Pancreas (tissue), 10 donors: ENCODE measurements at regions not wholly inside any gene's neighbourhood (a gene's known extent, or its start where the extent isn't known, plus 50 kb on each side); places are given as distances from the start of the nearest gene placed in this dataset.

Experiments
- ATAC-seq, 4 donors: fragments of 200-7000 bp; cut with Tn5 transposase; one replicate each; pipeline versions ENCODE4 v1.8.0 to v1.9.1; 2020; ENCODE audit warnings: mild to moderate bottlenecking in 4 of 4, moderate library complexity in 4 of 4
- DNase-seq, 6 donors: peaks; one replicate each; pipeline ENCODE4 v3.0.0-alpha.2; 2020
- FAIRE-seq: peaks from 2 replicates; lab custom pipeline; 2012; peaks lifted over from hg19 to GRCh38; lab: Jason Lieb, UNC
- H3K27ac ChIP-seq, 4 donors: fragments of 200-600 bp; sonication (generic); 1 replicate in 3 of 4; 2 replicates in 1 of 4; pipeline versions ENCODE4 v1.5.0 to v1.8.0; 2020
- H3K27me3 ChIP-seq, 4 donors: fragments of 200-600 bp; one replicate each; pipeline ENCODE4 v1.8.0; 2021
- H3K36me3 ChIP-seq, 3 donors: fragments of 200-600 bp; sonication (generic) in 1 of 3; one replicate each; pipeline versions ENCODE4 v1.5.0 to v1.8.0; 2020 to 2021
- H3K4me1 ChIP-seq, 3 donors: fragments of 200-600 bp; one replicate each; pipeline ENCODE4 v1.8.0; 2021
- H3K4me3 ChIP-seq, 4 donors: fragments of 200-600 bp; sonication (generic) in 2 of 4; one replicate each; pipeline versions ENCODE4 v1.5.0 to v1.8.0; 2020 to 2021
- H3K9me3 ChIP-seq, 4 donors: fragments of 200-600 bp; one replicate each; pipeline ENCODE4 v1.8.0; 2021
- WGBS, 2 donors: extraction: QIAGEN DNeasy Blood & Tissue Kit; methylation state at CpG; one replicate each; pipeline ENCODE4 v1.1.7; 2013; 5-methylcytosine and 5-hydroxymethylcytosine counted together
- intact Hi-C, 3 donors: fragments of 100-400 bp; cut with DNase I; formaldehyde crosslinking; loops; one replicate each; pipeline versions ENCODE4 v1.11.1 to v1.14.2; 2022
- microRNA-seq, 2 donors: library from miRNA; unstranded; fragments of <30 nt; microRNA quantifications; one replicate each; pipeline versions ENCODE4 to v1.1.0, GENCODE V29; 2019 to 2020
- TF ChIP-seq, protein P1 (sequence below), 4 donors: fragments of 200-600 bp; sonication (generic) in 3 of 4; IDR thresholded peaks; one replicate each; pipeline versions ENCODE4 v1.5.0 to v1.8.0; 2021; ENCODE audit warnings: antibody characterized with exemption in 4 of 4
- donor health status: healthy with polysubstance abuse.
- donor health status: DM: no; HTN: no; CAD: no; lungs with moderate emphysema.
- donor health status: DM: no; HTN: no; CAD: no.
- donor health status: control.
- donor health status: control.
- donor health status: Bipolar disorder and iron deficiency.
- donor health status: DM: yes; HTN: yes; CAD: no.
- donor health status: DM: no; HTN: no; CAD: no.
- donor health status: DM: no; HTN: no; CAD: no.
- donor health status: DM: yes; HTN: yes; CAD: no.

DNA sequence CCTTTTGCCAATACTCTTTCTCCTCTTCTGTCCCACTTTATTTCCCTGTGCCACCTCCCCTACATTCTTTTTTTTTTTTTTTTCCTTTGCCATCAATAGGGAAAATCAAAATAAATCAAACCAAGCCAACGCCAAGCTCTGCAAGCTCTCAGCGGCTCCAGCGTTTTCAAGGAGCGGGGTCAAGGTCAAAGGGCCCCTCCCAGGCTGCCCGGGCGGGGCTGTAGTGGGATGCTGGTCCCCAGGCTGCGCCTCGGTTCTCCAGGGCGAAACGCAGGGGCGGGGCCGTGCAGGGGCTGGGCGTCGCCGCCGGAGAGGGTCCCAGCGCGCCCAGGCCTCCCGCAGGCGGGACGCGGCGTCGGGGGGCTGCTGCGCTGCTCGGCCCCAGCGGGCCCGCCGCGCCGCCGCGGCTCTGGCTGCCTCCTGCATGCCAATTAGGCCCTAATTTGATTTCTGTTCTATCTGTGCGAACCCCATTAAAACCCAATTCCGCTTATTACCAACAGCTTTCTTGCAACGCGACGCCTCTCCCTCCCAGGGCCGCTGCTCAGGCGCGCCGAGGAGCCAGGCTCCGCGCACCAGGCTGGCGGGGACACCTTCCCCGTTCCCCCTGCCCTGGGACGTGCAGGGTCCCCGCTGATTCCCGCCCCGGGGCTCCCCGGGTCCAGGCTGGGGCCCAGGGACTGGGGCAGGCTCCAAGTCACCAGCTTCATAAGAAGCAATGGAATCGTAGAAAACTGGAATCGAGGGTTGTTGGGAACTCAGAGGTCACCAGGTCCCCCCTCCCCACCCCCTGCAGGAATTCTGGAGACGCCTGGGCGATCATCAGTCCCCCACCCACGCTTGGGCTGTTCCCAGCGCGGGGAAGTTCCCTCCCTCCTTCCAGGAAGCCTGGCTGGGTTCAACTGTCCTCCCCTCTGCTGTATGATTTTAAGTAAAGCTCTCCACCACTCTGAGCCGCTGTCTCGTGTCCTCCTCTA is 50.7 kb upstream of the MAP1LC3B2 start:
- DNase-seq (peak in 1 of 6 donors; percentile 59), FAIRE-seq (no peak)
- 20 to 31% methylated on average over 50 to 60 of the region's 60 CpGs for WGBS, 2 donors

More for the DNA sequence above, 50.7 kb upstream of the MAP1LC3B2 start:
- Histone ChIP-seq H3K36me3 (no peaks in the 10 kb centered on the region), H3K27ac (peak overlapping the region in 1 of 4 donors; percentile 6), H3K9me3 (no peaks in the 10 kb centered on the region), H3K4me3 (peak overlapping the region in 2 of 4 donors; percentile 8 to 20), H3K27me3 (no peaks in the 10 kb centered on the region), H3K4me1 (no peaks in the 10 kb centered on the region)
- intact Hi-C loops, result no loop called here
- peak in 1 of 4 donors; percentile 26 for ATAC-seq
- TF ChIP-seq, protein P1, sequence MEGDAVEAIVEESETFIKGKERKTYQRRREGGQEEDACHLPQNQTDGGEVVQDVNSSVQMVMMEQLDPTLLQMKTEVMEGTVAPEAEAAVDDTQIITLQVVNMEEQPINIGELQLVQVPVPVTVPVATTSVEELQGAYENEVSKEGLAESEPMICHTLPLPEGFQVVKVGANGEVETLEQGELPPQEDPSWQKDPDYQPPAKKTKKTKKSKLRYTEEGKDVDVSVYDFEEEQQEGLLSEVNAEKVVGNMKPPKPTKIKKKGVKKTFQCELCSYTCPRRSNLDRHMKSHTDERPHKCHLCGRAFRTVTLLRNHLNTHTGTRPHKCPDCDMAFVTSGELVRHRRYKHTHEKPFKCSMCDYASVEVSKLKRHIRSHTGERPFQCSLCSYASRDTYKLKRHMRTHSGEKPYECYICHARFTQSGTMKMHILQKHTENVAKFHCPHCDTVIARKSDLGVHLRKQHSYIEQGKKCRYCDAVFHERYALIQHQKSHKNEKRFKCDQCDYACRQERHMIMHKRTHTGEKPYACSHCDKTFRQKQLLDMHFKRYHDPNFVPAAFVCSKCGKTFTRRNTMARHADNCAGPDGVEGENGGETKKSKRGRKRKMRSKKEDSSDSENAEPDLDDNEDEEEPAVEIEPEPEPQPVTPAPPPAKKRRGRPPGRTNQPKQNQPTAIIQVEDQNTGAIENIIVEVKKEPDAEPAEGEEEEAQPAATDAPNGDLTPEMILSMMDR (IDR thresholded peaks at IDR 0.05), result no peak

Small RNA genes lying in the stretch of these regions (microRNA-seq; reads per million reads assigned to microRNA genes)
- gene MIR4472-2, result 0 reads per million in 2 donors
